ENCODE measurements at regions not wholly inside any gene's neighbourhood (a gene's known extent, or its start where the extent isn't known, plus 50 kb on each side); places are given as distances from the start of the nearest gene placed in this dataset.

DNA sequence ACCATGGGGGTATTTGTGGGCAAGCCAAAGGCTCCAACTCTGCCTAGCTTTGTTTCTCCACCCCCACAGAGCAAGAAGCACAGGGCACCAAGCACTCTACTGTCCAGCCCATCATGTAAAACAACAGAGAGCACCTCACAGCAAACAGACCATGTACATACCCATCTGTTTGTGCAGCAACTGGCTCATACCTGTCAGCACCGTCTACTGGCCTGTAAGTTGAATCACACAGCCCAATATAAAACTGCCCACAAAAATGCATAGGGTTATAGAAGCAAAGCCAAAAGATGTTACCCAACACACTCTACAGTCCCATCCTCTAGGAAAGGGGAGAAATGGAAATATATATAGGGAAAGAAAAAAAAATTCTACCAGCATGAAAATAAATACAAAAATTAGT lies 139.7 kb upstream of the CPNE4 start:
- no peak for TF ChIP-seq CTCF (IDR thresholded peaks at IDR 0.05; ENCODE audit: insufficient read depth, low read length, poor library complexity, severe bottlenecking)
- TF ChIP-seq EZH2phosphoT487 (conservative IDR thresholded peaks at IDR 0.05; ENCODE audit: low read length) = no peak

Measured in SU-DHL-6 (cell line).